CD14-positive monocyte (primary cell): ENCODE measurements at regions not wholly inside any gene's neighbourhood (a gene's known extent, or its start where the extent isn't known, plus 50 kb on each side); places are given as distances from the start of the nearest gene placed in this dataset.

Experiments
- DNase-seq, 3 donors: peaks; one replicate each; pipeline ENCODE4 v3.0.0-alpha.2; 2011 to 2022
- H2AFZ ChIP-seq: 2 replicates; pipeline ENCODE4 v1.6.0; 2012; ENCODE audit warnings: mild to moderate bottlenecking, low read depth, low read length, inconsistent platforms; ENCODE audit not compliant: insufficient read depth, poor library complexity, severe bottlenecking
- H3K27ac ChIP-seq, 2 donors: 1 replicate in 1 of 2; 2 replicates in 1 of 2; pipeline ENCODE4 v1.5.1; 2012 to 2013; ENCODE audit warnings: low read length in 2 of 2, control low read depth in 1 of 2, inconsistent platforms in 1 of 2, low read depth in 1 of 2, mild to moderate bottlenecking in 1 of 2
- H3K27me3 ChIP-seq, 2 donors: one replicate each; pipeline versions ENCODE4 v1.6.0 to v1.6.1; 2011 to 2013; ENCODE audit warnings: low read length in 2 of 2; ENCODE audit not compliant: control insufficient read depth in 2 of 2, insufficient read depth in 2 of 2
- H3K36me3 ChIP-seq, 2 donors: replicated peaks in 1 of 2; 1 replicate in 1 of 2; 2 replicates in 1 of 2; pipeline versions ENCODE4 v1.5.1 to v1.6.1; 2012 to 2013; ENCODE audit warnings: low read length in 2 of 2, control low read depth in 1 of 2, inconsistent platforms in 1 of 2, mild to moderate bottlenecking in 1 of 2; ENCODE audit not compliant: insufficient read depth in 2 of 2, control insufficient read depth in 1 of 2
- H3K4me1 ChIP-seq, 2 donors: 1 replicate in 1 of 2; 2 replicates in 1 of 2; pipeline versions ENCODE4 v1.5.1 to v1.6.1; 2012 to 2013; ENCODE audit warnings: low read length in 2 of 2, control low read depth in 1 of 2, inconsistent platforms in 1 of 2, mild to moderate bottlenecking in 1 of 2, moderate library complexity in 1 of 2; ENCODE audit not compliant: insufficient read depth in 2 of 2, control insufficient read depth in 1 of 2
- H3K4me2 ChIP-seq: replicated peaks from 2 replicates; pipeline ENCODE3; 2012; ENCODE audit warnings: low read length, moderate library complexity, mild to moderate bottlenecking; ENCODE audit not compliant: poor library complexity, severe bottlenecking; ENCODE audit errors: extremely low read depth
- H3K4me3 ChIP-seq, 3 experiments: fragments of 200-600 bp in 1 of 3; sonication (generic) in 1 of 3; replicated peaks in 1 of 3; 1 replicate in 2 of 3; 2 replicates in 1 of 3; pipeline ENCODE4 v1.5.1; 2011 to 2013; ENCODE audit warnings: low read length in 3 of 3, mild to moderate bottlenecking in 3 of 3, control low read depth in 2 of 3, low read depth in 2 of 3, inconsistent platforms in 1 of 3, moderate library complexity in 1 of 3
- H3K79me2 ChIP-seq: 2 replicates; pipeline ENCODE4 v1.6.0; 2012; ENCODE audit warnings: mild to moderate bottlenecking, control low read depth, inconsistent platforms, low read length, moderate library complexity; ENCODE audit not compliant: insufficient read depth
- H3K9ac ChIP-seq: 2 replicates; pipeline ENCODE4 v1.6.0; 2017; ENCODE audit warnings: low read length, mild to moderate bottlenecking; ENCODE audit not compliant: insufficient read depth, poor library complexity, severe bottlenecking
- H3K9me3 ChIP-seq, 2 donors: replicated peaks in 1 of 2; 1 replicate in 1 of 2; 2 replicates in 1 of 2; pipeline versions ENCODE4 v1.5.1 to v1.6.1; 2012 to 2013; ENCODE audit warnings: low read length in 2 of 2, control low read depth in 1 of 2; ENCODE audit not compliant: control insufficient read depth in 1 of 2, insufficient read depth in 1 of 2
- H4K20me1 ChIP-seq: 2 replicates; pipeline ENCODE4 v1.6.0; 2012; ENCODE audit warnings: mild to moderate bottlenecking, low read length, control low read depth, moderate library complexity; ENCODE audit not compliant: insufficient read depth
- H3K27ac Mint-ChIP-seq, 7 donors: one replicate each; pipeline ENCODE4 v1.8.0; 2020; ENCODE audit warnings: mild to moderate bottlenecking in 7 of 7, mixed read lengths in 7 of 7, moderate library complexity in 6 of 7, inconsistent platforms in 2 of 7
- H3K27me3 Mint-ChIP-seq, 3 donors: one replicate each; pipeline ENCODE4 v1.8.0; 2021 to 2022; ENCODE audit warnings: low read depth in 3 of 3, mild to moderate bottlenecking in 3 of 3, mixed read lengths in 3 of 3, moderate library complexity in 3 of 3, inconsistent platforms in 1 of 3
- H3K36me3 Mint-ChIP-seq, 2 donors: one replicate each; pipeline ENCODE4 v1.8.0; 2020; ENCODE audit warnings: mixed read lengths in 2 of 2, inconsistent platforms in 1 of 2, mild to moderate bottlenecking in 1 of 2
- H3K4me1 Mint-ChIP-seq: one replicate; pipeline ENCODE4 v1.8.0; 2020; ENCODE audit warnings: mild to moderate bottlenecking, mixed read lengths
- H3K4me3 Mint-ChIP-seq, 2 donors: one replicate each; pipeline ENCODE4 v1.8.0; 2020; ENCODE audit warnings: mild to moderate bottlenecking in 2 of 2, mixed read lengths in 2 of 2, moderate library complexity in 1 of 2
- H3K9me3 Mint-ChIP-seq, 7 donors: one replicate each; pipeline ENCODE4 v1.8.0; 2020 to 2022; ENCODE audit warnings: mixed read lengths in 7 of 7, mild to moderate bottlenecking in 6 of 7, moderate library complexity in 6 of 7, inconsistent platforms in 2 of 7
- WGBS: methylation state at CpG from one replicate; pipeline ENCODE4 v1.1.5; 2013; ENCODE audit warnings: missing lambda C conversion rate; ENCODE audit not compliant: insufficient coverage; 5-methylcytosine and 5-hydroxymethylcytosine counted together
- intact Hi-C, 2 donors: fragments of 100-400 bp; cut with micrococcal nuclease; formaldehyde crosslinking; loops; one replicate each; pipeline versions ENCODE4 v1.15.0 to v1.15.1; 2023
- TF ChIP-seq, protein P1 (sequence below): fragments of 200-600 bp; IDR thresholded peaks from one replicate; pipeline ENCODE4 v1.8.0; 2022; ENCODE audit warnings: antibody characterized with exemption, mild to moderate bottlenecking

GRCh38 chr16:73209190-73209589 is 161.3 kb upstream of the ZFHX3 start:
- no peaks in the 10 kb centered on the region for H3K79me2 ChIP-seq
- no peak for DNase-seq
- H2AFZ ChIP-seq: no peak overlapping the region
- no peak overlapping the region for H3K4me3 ChIP-seq
- Mint-ChIP-seq H3K9me3 (peaks cover 0 to 6% (median 0%) of the 10 kb centered on the region in 7 donors), H3K27ac (no peak overlapping the region), H3K27me3 (no peaks in the 10 kb centered on the region), H3K4me1 (no peaks in the 10 kb centered on the region), H3K36me3 (no peaks in the 10 kb centered on the region), H3K4me3 (no peak overlapping the region)
- intact Hi-C loops: no loop called here
- no peaks in the 10 kb centered on the region for H3K4me1 ChIP-seq
- H3K9me3 ChIP-seq: no peaks in the 10 kb centered on the region
- no peak overlapping the region for H3K9ac ChIP-seq
- no peaks in the 10 kb centered on the region for H4K20me1 ChIP-seq
- no peaks in the 10 kb centered on the region for H3K36me3 ChIP-seq
- no peak overlapping the region for H3K27ac ChIP-seq
- TF ChIP-seq, protein P1, sequence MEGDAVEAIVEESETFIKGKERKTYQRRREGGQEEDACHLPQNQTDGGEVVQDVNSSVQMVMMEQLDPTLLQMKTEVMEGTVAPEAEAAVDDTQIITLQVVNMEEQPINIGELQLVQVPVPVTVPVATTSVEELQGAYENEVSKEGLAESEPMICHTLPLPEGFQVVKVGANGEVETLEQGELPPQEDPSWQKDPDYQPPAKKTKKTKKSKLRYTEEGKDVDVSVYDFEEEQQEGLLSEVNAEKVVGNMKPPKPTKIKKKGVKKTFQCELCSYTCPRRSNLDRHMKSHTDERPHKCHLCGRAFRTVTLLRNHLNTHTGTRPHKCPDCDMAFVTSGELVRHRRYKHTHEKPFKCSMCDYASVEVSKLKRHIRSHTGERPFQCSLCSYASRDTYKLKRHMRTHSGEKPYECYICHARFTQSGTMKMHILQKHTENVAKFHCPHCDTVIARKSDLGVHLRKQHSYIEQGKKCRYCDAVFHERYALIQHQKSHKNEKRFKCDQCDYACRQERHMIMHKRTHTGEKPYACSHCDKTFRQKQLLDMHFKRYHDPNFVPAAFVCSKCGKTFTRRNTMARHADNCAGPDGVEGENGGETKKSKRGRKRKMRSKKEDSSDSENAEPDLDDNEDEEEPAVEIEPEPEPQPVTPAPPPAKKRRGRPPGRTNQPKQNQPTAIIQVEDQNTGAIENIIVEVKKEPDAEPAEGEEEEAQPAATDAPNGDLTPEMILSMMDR: no peak
- no peaks in the 10 kb centered on the region for H3K27me3 ChIP-seq
- no peak overlapping the region for H3K4me2 ChIP-seq
- no CpG with 5 or more reads among the region's 2 CpGs for whole genome bisulfite sequencing

GRCh38 chr16:73206151-73206707 is 158.3 kb upstream of the ZFHX3 start:
- H3K27me3 Mint-ChIP-seq: peaks cover 0 to 2% (median 0%) of the 10 kb centered on the region in 3 donors
- Histone ChIP-seq H3K36me3 (no peaks in the 10 kb centered on the region), H3K9ac (no peak overlapping the region), H3K27ac (no peak overlapping the region), H4K20me1 (no peaks in the 10 kb centered on the region), H3K4me3 (no peak overlapping the region), H2AFZ (no peak overlapping the region), H3K4me2 (no peak overlapping the region), H3K4me1 (no peaks in the 10 kb centered on the region), H3K27me3 (no peaks in the 10 kb centered on the region), H3K79me2 (no peaks in the 10 kb centered on the region), H3K9me3 (no peaks in the 10 kb centered on the region)
- intact Hi-C loops: no loop called here
- no peak overlapping the region for H3K27ac Mint-ChIP-seq
- H3K4me3 Mint-ChIP-seq: no peak overlapping the region
- 100% methylated on average over 1 of the region's 2 CpGs for WGBS
- peaks cover 0 to 3% (median 0%) of the 10 kb centered on the region in 7 donors for H3K9me3 Mint-ChIP-seq
- no peaks in the 10 kb centered on the region for H3K36me3 Mint-ChIP-seq
- TF ChIP-seq, protein P1: no peak
- DNase-seq: no peak
- peaks cover 3% of the 10 kb centered on the region for H3K4me1 Mint-ChIP-seq
